NCI-H1436 (cell line): ENCODE measurements at regions not wholly inside any gene's neighbourhood (a gene's known extent, or its start where the extent isn't known, plus 50 kb on each side); places are given as distances from the start of the nearest gene placed in this dataset.

ENCODE experiments used
- DNase-seq: peaks from one replicate; lab custom pipeline; 2025; lab: John Stamatoyannopoulos, UW

DNA sequence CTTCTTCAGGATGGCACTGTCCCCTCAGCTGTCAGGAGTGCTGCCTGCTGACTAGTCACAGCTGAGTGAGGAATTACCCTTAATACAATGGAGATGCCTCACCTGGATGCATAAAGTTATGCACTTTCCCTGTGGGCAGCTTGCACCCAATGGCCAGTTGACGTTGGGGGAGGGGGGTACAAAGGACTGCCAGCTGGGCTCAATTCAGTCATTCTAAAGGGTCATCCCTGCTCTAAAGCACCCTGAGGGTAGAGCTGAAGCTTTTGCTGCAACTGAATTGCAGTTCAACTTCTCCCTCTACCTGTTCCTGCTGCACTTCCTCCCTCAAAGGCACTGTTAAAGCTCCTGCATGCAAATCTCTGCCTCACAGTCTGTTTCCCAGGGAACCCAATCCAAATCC lies 147.8 kb upstream of the SESN3 start:
- no peak for DNase-seq

DNA sequence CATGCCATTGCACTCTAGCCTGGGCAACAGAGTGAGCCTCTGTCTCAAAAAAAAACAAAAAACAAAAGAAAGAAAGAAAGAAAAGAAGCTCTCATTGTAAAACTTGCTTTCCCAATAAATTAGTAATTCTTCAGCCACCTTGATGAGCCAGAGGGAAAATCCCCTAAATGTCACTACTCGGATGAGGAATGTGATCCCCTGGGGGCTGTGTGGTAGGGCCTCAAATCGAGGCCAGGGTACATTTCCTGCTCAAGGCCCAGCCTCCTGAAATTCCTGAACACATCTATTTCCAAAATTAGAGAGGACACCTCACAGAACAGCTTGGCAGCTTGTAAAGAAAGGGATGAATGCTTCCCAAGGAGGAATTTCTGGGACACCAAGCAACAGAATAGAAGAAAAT lies 147.1 kb upstream of the SESN3 start:
- DNase-seq = no peak

DNA sequence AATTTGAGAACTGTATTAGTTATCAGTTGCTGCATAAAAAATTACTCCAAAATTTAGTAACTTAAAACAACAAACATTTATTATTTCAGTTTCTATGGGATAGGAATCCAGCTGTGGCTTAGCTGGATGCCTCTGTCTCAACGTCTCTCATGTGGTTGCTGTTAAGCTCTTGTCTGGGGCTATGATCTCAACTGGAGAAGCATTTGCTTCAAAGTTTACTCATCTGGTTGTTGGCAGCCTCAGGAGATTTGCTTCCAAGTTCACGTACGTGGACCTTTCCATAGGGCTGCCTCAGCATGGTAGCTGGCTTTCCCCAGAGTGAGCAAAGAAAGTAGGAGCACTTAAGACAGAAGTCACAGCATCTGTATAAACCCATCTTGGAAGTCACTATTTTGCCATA lies 144.9 kb upstream of the SESN3 start:
- no peak for DNase-seq

DNA sequence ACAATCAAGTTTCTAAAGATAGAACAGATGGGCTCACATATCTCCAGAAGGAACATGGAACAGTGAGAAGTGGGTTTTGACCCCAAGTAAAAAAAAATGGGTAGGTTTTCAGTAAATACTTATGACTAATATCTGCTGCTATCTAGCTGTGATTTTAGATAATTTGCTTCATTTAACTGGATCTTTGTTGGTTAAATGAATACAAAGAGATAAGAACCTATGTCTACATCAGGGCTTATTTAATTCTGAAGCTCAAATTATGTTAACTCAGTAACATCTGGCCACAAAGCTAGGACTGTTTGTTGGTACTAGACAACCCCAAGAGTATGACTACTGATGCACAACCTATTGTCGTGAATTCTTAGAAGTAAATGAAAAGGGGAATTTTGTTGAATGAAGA lies 144.4 kb upstream of the SESN3 start:
- DNase-seq = no peak

DNA sequence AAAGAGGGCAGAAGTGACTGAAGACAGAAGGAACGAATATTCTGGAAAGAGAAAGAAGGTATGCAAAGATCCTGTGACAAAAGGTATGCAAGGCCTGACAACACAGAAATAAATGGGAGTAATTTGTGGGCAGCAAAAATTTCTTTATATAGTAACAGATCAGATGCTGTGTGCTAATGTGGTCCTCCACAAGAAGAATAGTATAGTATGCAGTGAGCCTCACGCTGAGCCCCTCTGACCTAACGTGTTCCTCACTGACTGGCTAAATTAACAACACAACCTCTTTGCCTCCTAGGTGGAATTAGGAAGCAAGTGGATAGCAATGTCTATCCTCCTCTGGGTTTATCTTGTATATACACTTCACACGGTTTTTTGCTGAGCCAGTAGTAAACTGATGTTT lies 143.1 kb upstream of the SESN3 start:
- no peak for DNase-seq

DNA sequence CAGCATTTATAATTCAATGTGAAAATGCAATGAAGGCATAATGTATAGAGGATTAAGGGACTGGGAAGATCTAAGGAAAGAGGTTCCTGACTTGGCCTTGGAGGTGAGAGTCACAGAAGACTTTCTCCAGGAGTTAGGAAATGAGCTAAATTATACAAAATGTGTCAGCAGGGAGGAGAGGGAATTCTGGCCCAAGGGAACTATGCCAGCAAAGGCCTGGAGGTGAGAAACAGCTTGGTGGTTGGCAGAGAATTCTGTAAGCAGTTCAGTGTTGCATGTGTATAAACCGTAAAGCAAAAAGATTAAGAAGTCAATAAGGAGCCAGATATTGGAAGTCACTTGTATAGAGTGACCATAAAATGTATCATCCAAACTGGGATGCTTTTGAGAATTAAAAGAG lies 142.2 kb upstream of the SESN3 start:
- no peak for DNase-seq

DNA sequence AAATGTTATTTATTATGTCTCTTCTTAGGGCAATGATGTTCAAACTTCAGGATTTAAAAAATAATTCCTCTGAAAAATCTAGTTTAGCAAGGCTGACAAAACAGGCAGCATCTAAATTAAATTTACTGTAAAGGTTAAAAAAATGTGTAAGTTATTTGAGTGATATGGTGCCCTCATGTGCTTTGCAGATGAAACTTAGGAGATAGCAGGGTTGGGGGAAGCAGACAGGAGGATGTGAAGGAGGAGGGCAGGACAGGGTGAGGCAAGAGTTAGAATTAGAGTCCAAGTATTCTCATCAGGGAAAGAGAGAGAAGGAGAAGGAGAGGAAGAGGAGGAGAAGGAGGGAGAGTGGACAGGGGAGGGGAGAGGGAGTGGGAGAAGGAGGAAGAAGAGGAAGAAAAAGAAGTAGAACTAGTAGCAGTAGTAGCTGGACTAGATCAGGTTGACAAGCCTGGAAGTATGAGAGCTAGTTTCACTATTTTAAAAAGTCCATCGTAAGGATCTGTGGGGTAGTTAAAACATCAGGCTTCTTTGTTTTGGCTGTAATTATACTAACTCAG lies 141.2 kb upstream of the SESN3 start:
- DNase-seq = no peak

DNA sequence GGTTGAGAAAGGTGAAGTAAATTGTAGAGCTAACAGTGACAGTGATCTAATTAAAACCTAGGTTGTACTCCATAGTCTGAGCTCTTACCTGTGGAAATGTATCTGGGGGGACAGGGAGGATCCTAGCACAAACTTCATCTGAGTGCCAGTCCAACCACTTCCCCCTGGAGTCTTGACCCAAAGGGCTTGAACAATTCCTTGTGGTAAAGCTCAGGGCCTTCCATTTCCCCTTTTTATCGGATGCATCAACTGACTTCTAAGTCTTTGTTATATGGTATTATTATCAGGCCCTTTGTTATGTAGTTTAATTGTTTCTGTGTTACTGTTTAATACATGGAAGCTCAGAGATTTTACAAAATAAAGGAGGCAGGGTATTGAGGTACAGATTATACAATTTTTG lies 140.2 kb upstream of the SESN3 start:
- DNase-seq = no peak

DNA sequence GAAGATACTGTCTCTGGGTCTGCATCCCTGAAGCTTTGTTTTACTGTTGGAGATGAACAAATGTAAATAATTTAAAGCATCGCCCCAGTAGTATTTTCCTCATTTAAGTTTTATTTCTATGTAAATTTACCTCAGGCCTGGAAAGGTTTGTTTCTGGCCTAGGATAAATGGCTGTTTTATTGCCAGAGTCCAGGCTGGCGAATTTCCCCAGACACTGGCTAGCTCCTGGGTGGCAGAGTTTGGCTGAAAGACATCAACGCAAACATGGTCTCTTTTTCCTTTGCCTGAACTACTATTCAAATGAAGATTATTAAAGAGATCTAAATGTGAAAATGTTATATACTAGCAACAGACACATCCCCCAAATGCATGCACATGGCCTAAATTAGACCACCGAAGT lies 136.7 kb upstream of the SESN3 start:
- no peak for DNase-seq

DNA sequence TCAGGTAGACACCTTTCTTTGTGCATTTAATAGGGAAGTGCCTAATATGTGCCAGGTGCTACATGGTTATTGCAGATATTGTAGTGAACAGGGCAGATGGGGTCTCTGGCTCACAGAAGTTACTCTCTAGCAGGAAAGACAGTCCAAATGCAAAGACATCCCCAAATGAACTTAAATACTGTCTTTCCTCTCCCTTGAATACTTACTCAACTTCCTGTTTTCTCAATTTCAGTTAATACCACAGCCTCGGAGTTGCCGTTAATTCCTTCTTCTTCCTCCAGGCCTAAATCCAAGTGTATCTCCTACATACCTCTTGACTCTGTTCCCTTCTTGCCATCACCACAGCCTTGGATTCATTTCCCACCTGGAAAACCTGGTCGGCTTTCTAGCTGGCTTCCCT lies 134.3 kb upstream of the SESN3 start:
- DNase-seq = no peak

DNA sequence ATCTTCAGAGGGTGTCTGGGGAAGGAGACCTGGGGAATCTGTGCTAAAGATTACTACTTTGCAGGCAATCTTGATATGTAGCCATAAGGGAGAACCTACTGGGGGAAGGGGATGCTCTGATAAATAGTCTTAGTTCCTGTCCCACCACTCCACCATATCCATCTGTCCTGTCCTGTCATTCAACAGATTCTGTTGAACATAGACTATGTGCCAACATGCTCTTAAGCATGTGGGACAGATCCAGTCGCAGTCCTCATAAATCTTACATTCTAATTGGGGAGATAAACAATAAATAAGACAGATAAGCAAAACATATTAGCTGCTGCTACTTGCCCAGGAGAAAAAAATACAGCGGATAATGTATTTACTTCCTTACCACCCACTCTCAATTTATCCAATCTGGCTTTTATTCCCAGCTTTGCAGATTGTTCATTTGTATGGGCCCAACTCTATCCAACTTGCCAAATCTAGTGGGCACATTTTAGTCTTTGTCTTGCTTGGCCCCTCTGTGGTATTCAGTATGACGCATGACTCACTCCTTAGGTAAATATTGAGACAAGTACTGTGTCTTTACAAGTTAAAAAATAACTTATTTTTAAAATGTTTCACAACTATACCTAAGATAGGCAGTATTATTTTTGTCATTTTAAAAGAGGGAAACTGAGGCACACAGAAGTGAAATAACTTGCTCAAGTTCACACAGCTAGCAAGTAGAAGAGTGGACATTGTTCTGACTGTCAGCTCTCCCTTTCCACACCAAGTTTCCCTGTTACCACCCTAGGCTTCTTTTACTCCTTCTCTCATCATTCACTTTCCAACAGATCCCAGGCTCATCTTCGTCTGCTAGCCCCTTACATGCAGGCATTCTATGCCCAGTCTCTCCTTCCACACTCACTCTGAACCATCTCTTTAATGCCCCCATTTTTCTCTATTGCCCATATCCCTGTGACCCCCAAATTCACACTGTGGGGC lies 133.6 kb upstream of the SESN3 start:
- DNase-seq = no peak

DNA sequence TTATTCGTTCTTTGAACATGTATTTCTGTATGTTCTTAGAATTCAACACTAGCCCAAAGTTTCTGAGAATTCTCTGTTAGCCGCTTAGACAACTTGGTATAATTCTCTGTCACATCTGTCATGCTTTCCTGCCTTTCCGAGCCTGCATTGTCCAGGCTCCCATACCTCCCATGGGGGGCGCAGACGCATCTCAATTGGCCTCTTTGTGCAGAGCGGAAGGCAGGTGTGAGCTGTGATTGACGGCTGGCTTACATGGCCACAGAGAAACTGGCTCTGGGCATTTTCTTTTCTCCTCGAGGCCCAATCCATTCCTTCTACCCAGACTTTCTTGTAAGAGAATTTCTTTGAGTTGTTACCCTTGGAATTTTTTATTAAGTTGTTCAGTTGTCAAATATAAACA lies 132.7 kb upstream of the SESN3 start:
- peak; percentile 56 for DNase-seq

DNA sequence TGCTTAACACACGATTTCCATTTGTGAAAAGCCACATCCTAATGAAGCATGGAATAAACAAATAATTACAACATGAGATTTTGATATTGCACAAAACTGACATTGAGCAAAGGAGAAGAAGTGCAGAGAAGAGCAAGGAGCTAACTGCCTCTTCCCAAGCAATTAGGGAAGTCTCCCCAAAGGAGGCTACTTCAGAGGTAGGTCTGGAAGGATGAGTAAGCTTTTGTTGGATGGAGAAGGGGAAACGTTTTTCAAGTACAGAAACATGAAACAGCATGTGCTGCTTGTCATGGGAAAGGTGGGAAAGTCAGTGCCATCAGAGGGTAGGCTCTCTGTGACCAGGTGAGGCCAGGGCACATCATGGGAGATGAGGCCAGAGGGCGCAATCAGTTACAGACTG lies 132.2 kb upstream of the SESN3 start:
- DNase-seq = no peak

DNA sequence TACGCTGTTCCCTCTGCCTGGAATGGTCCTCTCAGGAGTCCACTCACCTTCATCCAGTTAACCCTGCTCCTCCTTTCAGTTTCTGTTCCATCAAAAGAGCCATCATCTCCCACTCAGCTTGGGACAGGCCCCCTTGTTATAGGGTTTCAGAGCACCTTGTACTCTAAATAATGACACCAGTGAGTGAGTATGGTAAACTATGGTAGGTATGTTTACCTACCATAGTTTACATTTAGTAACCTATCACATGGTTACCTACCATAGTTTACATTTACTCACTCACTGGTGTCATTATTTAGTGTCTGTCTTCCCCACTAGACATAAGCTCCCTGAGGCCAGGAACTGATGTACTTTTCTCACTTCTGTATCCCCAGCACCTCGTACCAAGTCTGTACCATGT lies 130.2 kb upstream of the SESN3 start:
- no peak for DNase-seq

DNA sequence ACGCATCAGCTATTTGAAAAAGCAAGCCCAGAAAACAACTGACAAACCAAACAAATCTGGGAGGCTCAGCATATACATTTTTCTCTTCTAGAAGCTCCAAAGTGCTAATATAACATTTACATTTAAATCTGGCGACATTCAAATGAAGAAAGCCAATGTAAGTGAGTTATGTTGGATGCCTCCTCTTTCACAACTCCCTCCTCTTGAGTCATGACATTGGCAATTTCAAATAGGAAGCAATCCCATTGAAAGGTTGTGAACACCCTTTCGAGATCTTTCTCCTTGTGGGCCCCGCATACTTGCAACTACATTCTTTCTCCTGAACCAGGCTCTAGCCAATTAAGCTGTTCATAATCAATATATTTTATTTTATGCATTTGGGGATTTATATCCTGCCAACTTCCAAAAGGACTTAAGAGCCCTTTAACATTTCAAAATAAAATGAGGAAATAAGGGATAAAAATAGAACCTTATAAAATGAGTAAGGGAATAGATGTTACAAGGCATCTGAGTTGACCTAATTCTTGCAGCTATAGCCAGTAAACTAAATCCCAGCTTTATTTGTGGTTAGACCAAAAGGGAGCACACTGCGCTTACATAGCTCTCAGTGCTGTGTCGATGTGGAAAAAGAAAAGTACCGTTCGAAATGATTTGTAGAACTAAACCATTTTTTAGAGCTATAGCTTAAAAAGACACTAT lies 129.5 kb upstream of the SESN3 start:
- no peak for DNase-seq

DNA sequence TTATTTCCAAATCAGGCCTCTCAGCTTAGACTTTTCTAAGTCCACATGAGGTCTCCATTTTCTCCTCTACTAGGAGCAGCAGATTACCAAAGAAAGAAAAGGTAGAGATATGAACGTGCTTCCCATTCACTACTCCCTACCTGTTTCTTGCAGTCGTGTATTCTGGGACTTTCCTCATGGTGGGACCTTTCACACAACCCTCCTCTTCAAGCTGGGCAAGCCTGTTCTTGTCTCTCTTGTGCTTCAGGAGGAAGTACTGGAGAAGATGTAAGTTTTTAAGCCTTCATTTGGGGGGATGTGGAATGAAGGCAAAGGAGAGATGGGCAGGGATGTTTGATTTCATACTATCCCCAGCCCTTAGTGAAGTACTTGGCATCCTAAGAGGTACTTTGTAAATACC lies 128.8 kb upstream of the SESN3 start:
- DNase-seq = no peak

DNA sequence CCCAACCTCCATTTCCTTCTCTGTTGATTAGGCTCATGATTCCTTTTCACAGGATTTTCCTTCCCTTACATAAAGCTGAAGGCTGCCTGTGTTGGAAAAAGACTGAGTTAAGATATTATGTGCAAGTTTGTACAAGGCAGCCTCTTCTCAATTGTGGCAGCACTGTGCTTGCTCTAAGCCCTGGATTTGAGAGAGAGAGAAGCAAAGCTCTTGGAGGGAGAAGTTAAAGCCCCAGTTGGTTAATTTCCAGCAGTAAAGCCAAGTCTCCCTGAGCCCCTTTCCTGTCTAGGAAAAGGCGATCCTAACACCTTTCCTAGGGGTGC lies 128.3 kb upstream of the SESN3 start:
- no peak for DNase-seq

DNA sequence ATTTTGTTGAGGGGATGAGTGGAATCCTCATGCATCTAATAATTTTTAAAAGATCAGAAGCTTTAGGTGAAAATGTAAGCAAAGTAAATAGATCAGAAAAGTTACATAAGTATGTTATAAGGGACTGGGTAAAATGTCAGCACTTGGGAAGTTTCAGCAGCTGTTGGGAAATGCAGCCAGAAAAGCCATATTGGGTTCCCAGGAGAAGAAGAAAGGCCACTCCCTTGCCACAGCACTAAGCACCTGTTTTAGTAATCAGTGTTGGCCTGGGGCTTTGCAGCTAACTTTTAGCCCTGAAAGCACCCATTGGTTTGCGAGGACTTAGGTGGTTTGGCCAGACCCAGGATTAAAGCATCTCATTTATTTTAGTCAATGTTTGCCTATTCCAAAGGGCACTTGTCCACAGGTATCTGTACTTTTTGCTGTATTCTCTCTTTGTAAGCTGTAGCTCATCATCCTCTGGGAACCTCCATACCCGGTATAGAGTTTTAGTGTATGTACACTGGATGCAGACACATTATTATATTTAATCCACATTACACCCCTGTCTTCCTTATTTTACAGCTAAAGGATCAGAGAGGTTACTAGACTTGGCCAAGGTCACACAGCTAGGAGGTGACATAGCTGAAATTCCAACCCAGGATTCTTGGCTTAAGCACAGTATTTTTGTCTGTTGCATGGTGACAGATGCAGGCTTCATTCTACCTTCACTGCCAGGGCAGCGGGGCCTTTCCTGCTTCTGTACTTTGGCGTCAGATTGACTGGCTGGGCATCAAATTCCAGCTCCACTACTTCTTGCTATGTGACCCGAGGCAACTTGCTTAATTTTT lies 127.7 kb upstream of the SESN3 start:
- DNase-seq = no peak

DNA sequence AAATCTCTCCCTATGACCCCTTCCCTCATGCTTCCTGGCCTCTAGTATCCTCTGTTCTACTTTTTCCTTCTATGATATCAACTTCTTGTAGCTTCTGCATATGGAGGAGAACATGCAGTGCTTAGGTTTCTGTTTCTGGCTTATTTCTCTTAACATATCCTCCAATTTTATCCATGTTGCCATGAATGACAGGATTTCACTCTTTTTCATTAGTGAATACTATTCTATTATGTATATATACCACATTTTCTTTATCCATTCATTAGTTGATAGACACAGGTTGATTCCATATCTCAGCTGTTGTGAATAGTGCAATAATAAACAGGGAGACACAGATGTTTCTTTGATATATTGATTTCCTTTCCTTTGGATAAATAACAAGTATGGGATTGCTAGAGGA lies 123.3 kb upstream of the SESN3 start:
- no peak for DNase-seq

DNA sequence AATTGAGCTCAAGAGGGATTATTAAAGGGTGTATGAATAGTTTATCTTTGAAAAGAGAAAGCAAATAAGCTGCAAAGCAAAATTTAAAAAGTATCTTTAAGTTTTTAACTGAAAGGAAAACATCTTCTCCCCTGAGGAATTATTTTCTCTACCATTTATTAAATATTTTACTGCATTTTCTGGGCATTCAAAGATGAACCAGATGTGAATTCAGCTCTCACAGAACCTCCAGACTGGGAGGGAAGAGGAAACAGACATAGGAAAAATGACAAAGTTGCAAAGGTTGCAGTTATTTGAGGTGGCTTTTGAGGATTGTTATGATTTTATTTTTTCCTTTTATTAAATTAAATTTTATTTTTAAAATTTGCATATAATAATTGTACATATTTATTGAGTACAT lies 122.7 kb upstream of the SESN3 start:
- DNase-seq = no peak

DNA sequence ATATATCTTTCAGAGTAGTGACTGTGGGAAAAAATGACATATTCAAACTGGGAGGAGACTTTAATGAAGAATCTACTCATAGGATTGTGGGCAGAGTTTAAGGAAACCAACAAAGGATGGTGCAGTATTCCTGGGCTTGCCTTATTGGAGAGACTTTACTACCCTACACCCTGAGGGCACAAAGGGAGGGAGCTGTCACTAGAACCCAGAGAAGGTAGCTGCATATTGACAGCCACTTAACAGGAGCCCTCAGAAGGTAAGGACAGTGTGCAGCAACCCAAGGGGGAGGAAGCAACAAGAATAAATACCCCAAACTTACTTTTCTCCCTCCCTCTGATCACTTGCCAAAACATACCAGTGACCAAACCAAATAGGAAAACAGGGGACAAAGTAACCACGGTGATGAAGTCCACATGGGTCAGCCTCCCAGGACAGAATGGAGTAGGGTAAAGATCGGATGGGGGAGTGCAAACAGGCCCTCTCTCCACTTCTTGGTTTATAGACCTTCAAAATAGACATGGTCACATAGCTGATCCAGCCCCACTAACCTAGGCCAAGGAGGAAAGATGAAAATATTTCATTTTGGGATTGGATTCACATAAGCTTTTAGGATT lies 121.8 kb upstream of the SESN3 start:
- no peak for DNase-seq

DNA sequence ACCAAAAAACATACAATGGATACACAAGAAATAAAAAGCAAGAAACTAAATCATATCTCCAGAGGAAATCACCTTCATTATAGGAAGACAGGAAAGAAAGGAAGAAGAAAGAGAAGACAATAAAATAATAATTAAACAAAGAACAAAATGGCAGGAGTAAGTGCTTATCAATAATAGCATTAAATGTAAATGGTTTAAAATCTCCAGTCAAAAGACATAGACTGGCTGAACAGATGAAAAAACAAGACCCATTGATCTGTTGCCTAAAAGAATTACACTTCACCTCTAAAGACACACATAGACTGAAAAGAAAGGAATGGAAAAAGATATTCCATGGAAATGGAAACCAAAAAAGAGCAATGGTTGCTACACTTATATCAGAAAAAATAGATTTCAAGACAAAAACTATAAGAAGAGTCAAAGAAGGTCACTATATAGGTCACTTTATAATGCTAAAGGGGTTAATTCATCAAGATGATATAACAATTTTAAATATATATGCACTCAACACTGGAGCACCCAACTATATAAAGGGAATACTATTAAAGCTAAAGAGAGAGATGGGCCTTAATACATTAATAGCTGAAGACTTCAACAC lies 118.4 kb upstream of the SESN3 start:
- DNase-seq = no peak
